SK-MEL-5 (cell line): ENCODE measurements at regions not wholly inside any gene's neighbourhood (a gene's known extent, or its start where the extent isn't known, plus 50 kb on each side); places are given as distances from the start of the nearest gene placed in this dataset.
"Not testable (repeated sequence)": the region's sequence is repeated elsewhere in the genome, so short reads cannot be mapped to it uniquely, and the experiment has no call there.

ENCODE experiments used
- DNase-seq: peaks from one replicate; pipeline ENCODE4 v3.0.0-alpha.2; 2016; ENCODE audit warnings: low read depth, low spot score
- in situ Hi-C: cut with HindIII; loops from 2 replicates; pipeline ENCODE4 v1.10.0; 2016; ENCODE audit warnings: low sequenced_read_pairs, high pct_unique_total_duplicates, low pct_unique_long_range_greater_than_20kb

DNA sequence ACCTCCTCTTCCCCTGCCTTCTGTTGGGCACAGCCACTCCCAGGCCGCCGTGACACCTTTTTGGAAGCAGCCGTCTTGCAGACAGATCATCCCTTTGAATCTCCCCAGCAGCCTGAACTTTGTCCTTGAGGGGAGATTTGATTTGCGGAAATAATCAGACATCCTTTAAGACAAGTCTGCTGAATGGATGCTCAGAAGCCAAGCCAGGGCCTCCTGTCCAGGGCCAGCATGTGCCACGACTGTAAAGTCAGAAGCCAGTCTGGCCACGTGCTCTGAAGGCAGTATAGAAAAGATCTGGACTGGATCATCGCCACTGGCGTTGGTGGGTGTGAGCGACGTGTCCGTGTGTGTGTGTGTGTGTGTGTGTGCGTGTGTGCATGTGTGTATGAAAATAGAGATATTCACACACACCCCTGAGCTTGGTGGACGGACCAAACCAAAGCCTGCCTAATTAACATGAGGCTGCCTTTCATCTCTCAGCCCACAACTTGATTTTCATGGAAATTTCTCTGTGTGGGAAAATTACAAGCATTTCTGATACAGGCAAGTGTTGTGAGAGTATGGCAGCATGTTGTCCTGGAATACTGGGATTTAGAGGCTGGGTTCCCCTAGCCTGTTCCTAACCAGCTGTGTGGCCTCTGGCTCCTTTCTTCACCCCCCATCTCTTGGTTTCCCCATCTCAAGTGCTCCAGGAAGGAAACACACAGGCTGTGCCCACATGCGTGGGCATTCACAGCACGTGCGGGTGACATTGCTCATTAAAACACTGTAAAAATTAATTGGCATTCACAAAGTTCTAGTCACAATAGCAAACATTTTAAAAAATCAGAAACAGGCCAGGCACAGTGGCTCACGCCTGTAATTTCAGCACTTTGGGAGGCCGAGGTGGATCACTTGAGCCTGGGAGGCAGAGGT, 61.8 kb upstream of the WNT7B start:
- no peak for DNase-seq

DNA sequence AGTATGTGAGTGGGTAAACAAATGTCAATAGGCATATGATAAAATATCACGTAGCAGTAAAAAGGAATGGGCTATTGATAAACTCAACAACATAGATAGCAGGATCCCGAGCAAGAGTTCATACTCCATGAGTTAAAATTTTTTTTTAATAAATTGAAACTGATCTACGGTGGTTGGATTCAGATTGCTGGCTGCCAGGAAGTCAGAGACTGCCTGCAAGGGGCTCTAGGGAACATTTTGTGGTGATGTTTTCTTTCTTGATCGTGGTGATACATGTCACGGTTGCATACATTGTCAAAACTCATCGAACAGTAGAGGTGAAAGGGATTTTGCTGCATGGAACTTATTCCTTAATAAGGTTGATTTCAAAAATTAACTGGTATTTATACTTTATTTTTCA, 62.6 kb upstream of the WNT7B start:
- in situ Hi-C loops = no loop called here
- no peak for DNase-seq

More for the DNA sequence above, 61.8 kb upstream of the WNT7B start:
- in situ Hi-C loops = no loop called here

GRCh38 chr22:46040471-46041465, 63.8 kb upstream of the WNT7B start:
- DNase-seq = no peak
- in situ Hi-C loops = no loop called here

DNA sequence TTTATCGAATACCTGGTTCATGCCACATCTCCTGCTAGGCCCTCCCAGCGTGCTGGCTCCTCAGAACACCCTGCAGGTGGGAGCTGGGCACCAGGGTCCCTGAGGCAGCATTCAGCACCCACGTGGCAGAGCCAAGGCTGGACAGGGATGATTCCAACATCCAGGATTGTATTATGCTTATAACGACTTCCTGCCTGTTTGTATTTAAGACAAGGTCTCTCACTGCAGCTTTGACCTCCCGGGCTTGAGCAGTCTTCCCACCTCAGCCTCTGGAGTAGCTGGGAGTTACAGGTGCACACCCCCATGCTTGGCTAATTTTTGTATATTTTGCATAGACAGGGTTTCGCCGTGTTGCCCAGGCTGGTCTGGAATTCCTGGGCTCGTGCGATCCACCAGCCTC, 64.7 kb upstream of the WNT7B start:
- no peak for DNase-seq
- in situ Hi-C loops = no loop called here

DNA sequence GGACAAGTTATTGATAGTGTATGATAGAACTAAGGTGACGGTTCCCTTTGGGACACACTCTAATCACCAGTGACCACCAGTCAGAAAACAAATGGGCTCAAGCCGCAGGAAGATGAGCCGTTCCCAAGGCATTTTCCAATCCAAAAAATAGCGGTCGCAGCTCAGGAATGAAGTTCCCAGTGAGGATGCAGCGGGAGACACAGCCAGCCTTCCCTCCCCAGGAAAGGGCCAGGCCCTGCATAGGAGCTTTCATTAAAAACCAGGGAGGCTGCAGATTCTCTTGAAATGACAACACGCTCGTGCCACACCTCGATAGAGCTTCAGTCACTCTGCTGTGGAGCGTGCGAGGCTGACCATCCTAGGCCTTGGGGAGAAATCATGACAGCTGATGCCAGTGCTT, 65.8 kb upstream of the WNT7B start:
- in situ Hi-C loops = no loop called here
- no peak for DNase-seq

DNA sequence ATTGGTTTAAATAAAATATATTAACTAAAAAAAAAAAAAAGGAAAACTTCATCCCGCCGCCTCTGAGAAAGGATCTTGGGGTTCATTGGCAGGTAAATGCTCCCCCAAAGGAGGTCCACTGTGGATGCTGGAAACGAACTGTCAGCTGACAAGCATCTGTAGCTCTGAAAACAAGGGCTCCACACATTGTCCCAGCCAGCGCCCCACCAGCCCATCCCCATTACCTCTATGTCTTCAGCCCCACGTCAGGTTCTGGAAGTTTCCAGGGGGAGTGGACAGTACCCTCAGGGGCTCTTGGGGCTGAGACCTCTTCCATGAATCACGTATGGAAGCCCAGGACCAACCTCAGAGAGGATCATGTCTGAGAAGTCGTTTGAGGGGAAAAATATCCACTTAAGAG, 66.4 kb upstream of the WNT7B start:
- in situ Hi-C loops = no loop called here
- no peak for DNase-seq

GRCh38 chr22:46043816-46044620, 67.1 kb upstream of the WNT7B start:
- DNase-seq = no peak
- in situ Hi-C loops = no loop called here

DNA sequence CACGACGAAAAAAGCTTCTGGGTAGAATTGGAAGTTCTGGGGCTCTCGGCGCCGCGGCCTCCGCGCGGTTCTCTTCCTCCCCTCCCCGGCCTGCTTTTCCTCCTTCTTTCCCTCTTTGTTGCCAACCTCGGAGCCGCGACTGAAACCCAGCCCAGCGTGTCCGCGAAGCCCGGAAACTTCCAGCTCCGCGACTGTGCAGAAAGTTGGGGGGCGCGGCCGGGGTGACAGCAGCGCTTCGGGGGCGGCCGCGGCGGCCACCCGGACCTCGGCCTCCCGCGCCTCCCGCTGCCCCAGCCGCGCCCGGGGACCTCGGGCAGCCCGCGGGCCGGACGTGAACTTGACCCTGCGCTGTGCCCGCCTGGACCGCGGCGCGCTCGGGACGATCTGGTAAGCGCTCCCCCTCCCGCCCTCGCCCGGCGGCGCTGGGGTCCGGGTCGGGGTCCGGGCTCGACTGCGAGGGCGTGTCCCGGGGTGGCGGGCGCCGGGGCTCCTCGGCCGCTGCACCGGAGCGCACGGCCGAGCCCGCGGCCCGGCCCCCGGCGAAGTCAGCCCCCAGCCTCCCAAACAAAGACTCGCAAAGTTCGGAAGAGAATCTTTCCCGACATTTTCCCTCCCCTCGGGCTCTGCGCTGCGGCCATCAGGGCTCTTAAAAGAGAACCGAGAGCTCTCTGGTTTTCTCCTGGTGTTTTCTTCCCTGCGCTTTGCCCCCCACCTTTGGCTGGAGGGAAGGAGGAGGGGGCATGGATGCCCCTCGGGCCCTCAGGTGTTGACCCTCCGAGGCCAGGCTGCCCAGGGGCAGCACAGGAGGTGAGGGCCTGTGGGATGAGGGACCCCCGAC, 67.9 kb upstream of the WNT7B start:
- in situ Hi-C loops = no loop called here
- DNase-seq = no peak

- DNase-seq = no peak
- in situ Hi-C loops = no loop called here
Observed at GRCh38 chr22:46045459-46046298, 68.7 kb upstream of the WNT7B start.

DNA sequence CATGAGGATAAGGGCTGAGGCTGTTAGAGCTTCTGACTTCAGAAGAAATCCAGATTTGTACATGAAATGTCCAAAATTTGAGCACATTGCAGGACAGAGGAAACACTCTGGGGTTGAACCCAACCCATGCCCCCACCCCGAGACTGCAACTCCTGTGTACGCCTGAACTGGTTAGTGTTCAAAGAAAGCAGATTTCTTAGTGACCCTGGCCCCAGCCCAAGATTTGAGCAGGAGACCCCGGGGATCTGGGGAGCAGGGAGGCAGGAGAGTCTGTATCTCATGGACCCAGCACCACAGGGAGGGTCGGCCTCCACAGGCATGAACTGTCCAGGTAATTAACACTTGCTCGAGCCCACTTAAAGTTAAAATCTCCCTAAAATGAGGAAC, 69.3 kb upstream of the WNT7B start:
- DNase-seq = no peak
- in situ Hi-C loops = no loop called here

DNA sequence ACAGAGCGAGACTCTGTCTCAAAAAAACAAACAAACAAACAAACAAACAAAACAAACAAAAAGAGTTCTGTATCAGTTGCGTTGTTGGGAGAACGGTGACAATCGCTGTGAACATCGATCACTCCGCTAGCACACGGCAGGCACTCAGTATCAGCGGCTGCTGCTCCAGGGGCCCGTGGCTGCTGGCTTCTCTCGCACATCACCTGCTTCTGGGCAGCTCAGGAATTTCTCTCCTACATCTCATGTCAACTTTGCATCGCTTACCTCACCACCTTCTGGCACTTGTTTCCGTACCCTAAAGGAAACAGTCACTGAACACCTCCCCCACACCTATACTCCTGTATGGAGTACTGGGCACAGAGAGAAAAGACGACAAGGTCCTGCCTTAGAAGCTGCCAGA, 70.3 kb upstream of the WNT7B start:
- DNase-seq = no peak
- in situ Hi-C loops = no loop called here

GRCh38 chr22:46047841-46048595, 71.1 kb upstream of the WNT7B start:
- DNase-seq = no peak
- in situ Hi-C loops = no loop called here

GRCh38 chr22:46048661-46049060, 71.7 kb upstream of the WNT7B start:
- DNase-seq, in situ Hi-C loops: not testable (repeated sequence)

GRCh38 chr22:46049726-46050450, 72.9 kb upstream of the WNT7B start:
- in situ Hi-C loops = no loop called here
- no peak for DNase-seq

- no peak for DNase-seq
- in situ Hi-C loops = no loop called here
Observed at GRCh38 chr22:46050451-46050845, 73.5 kb upstream of the WNT7B start.
